Upper lobe of right lung (tissue), 1 donor: ENCODE measurements at regions not wholly inside any gene's neighbourhood (a gene's known extent, or its start where the extent isn't known, plus 50 kb on each side); places are given as distances from the start of the nearest gene placed in this dataset.

Experiments used
- ATAC-seq: fragments of 200-7000 bp; cut with Tn5 transposase; one replicate; pipeline ENCODE4 v1.9.1; 2020; ENCODE audit warnings: mild to moderate bottlenecking, moderate library complexity
- DNase-seq: peaks from one replicate; pipeline ENCODE4 v3.0.0-alpha.2; 2020
- H3K27ac ChIP-seq: fragments of 200-600 bp; one replicate; pipeline ENCODE4 v1.8.0; 2022
- H3K27me3 ChIP-seq: fragments of 200-600 bp; one replicate; pipeline ENCODE4 v1.8.0; 2022; ENCODE audit warnings: mild to moderate bottlenecking
- H3K36me3 ChIP-seq: fragments of 200-600 bp; one replicate; pipeline ENCODE4 v1.8.0; 2022
- H3K4me1 ChIP-seq: fragments of 200-600 bp; one replicate; pipeline ENCODE4 v1.8.0; 2022
- H3K4me3 ChIP-seq: fragments of 200-600 bp; one replicate; pipeline ENCODE4 v1.8.0; 2022; ENCODE audit warnings: mild to moderate bottlenecking
- H3K9me3 ChIP-seq: fragments of 200-600 bp; one replicate; pipeline ENCODE4 v1.8.0; 2022
- CTCF ChIP-seq: fragments of 200-600 bp; IDR thresholded peaks from one replicate; pipeline ENCODE4 v1.8.0; 2022; ENCODE audit warnings: antibody characterized with exemption
- intact Hi-C: fragments of 100-400 bp; cut with DNase I; formaldehyde crosslinking; loops from one replicate; pipeline ENCODE4 v1.11.0; 2022
- donor health status: DM: no; HTN: yes; CAD: no; lungs with severe emphysema.

- DNase-seq = no peak
- Histone ChIP-seq H3K27ac (no peak overlapping the region), H3K9me3 (no peaks in the 10 kb centered on the region), H3K36me3 (no peaks in the 10 kb centered on the region), H3K4me3 (no peak overlapping the region), H3K4me1 (no peaks in the 10 kb centered on the region), H3K27me3 (no peaks in the 10 kb centered on the region)
- no peak for ATAC-seq
- no peak for TF ChIP-seq CTCF
- intact Hi-C loops = no loop called here
Observed at GRCh38 chr4:58611012-58611411, 1500.8 kb upstream of the IGFBP7 start.

GRCh38 chr4:58606303-58606702, 1496.1 kb upstream of the IGFBP7 start:
- H3K27me3 ChIP-seq = no peaks in the 10 kb centered on the region
- intact Hi-C loops = no loop called here
- no peak for ATAC-seq
- no peaks in the 10 kb centered on the region for H3K4me1 ChIP-seq
- H3K9me3 ChIP-seq = no peaks in the 10 kb centered on the region
- TF ChIP-seq CTCF = no peak
- no peak overlapping the region for H3K4me3 ChIP-seq
- no peaks in the 10 kb centered on the region for H3K36me3 ChIP-seq
- H3K27ac ChIP-seq = no peak overlapping the region
- DNase-seq = no peak

GRCh38 chr4:58603951-58604350, 1493.8 kb upstream of the IGFBP7 start:
- Histone ChIP-seq H3K36me3 (no peaks in the 10 kb centered on the region), H3K4me3 (no peak overlapping the region), H3K27me3 (no peaks in the 10 kb centered on the region), H3K4me1 (no peaks in the 10 kb centered on the region), H3K9me3 (no peaks in the 10 kb centered on the region), H3K27ac (no peak overlapping the region)
- no peak for ATAC-seq
- intact Hi-C loops = no loop called here
- TF ChIP-seq CTCF = no peak
- DNase-seq = no peak

- H3K27me3 ChIP-seq = no peaks in the 10 kb centered on the region
- intact Hi-C loops = no loop called here
- H3K9me3 ChIP-seq = no peaks in the 10 kb centered on the region
- TF ChIP-seq CTCF = no peak
- no peak overlapping the region for H3K27ac ChIP-seq
- no peak for ATAC-seq
- no peaks in the 10 kb centered on the region for H3K4me1 ChIP-seq
- no peaks in the 10 kb centered on the region for H3K36me3 ChIP-seq
- no peak overlapping the region for H3K4me3 ChIP-seq
- no peak for DNase-seq
Observed at GRCh38 chr4:58602731-58603359, 1492.7 kb upstream of the IGFBP7 start.

GRCh38 chr4:58602022-58602421, 1491.8 kb upstream of the IGFBP7 start:
- H3K9me3 ChIP-seq = no peaks in the 10 kb centered on the region
- no peaks in the 10 kb centered on the region for H3K4me1 ChIP-seq
- intact Hi-C loops = no loop called here
- no peak for TF ChIP-seq CTCF
- no peak overlapping the region for H3K27ac ChIP-seq
- H3K4me3 ChIP-seq = no peak overlapping the region
- ATAC-seq = no peak
- no peaks in the 10 kb centered on the region for H3K27me3 ChIP-seq
- no peak for DNase-seq
- no peaks in the 10 kb centered on the region for H3K36me3 ChIP-seq

- TF ChIP-seq CTCF = no peak
- H3K9me3 ChIP-seq = no peaks in the 10 kb centered on the region
- H3K36me3 ChIP-seq = no peaks in the 10 kb centered on the region
- H3K27ac ChIP-seq = no peak overlapping the region
- intact Hi-C loops = no loop called here
- DNase-seq (no peak), ATAC-seq (no peak)
- no peaks in the 10 kb centered on the region for H3K27me3 ChIP-seq
- H3K4me3 ChIP-seq = no peak overlapping the region
- H3K4me1 ChIP-seq = no peaks in the 10 kb centered on the region
Observed at GRCh38 chr4:58600290-58600689, 1490.1 kb upstream of the IGFBP7 start.
